ENCODE measurements at regions not wholly inside any gene's neighbourhood (a gene's known extent, or its start where the extent isn't known, plus 50 kb on each side); places are given as distances from the start of the nearest gene placed in this dataset.

GRCh38 chr5:91534332-91534731, 151.2 kb upstream of the ARRDC3 start:
- Histone ChIP-seq H3K27ac (ENCODE audit: low read length, poor library complexity, severe bottlenecking) (no peak overlapping the region), H3K36me3 (ENCODE audit: control insufficient read depth in 1 of 2, insufficient read depth in 2 of 2, low read depth in 1 of 2, low read length in 2 of 2) (no peaks in the 10 kb centered on the region), H2BK12ac (ENCODE audit: low read length in 2 of 2) (no peak overlapping the region), H3K14ac (ENCODE audit: low read length in 2 of 2) (no peak overlapping the region), H2BK120ac (ENCODE audit: low read depth, low read length) (no peak overlapping the region), H3K4me1 (ENCODE audit: control insufficient read depth, insufficient read depth, low read depth, low read length) (no peaks in the 10 kb centered on the region), H3K4me3 (ENCODE audit: insufficient read depth in 1 of 2, low read depth in 1 of 2, low read length in 2 of 2) (no peak overlapping the region), H3K9me3 (ENCODE audit: control insufficient read depth, low read length) (no peaks in the 10 kb centered on the region), H3K4ac (ENCODE audit: low read depth in 1 of 2, low read length in 2 of 2) (no peak overlapping the region), H2BK15ac (ENCODE audit: low read depth, poor library complexity, severe bottlenecking) (no peak overlapping the region), H3K9ac (ENCODE audit: low read length) (no peak overlapping the region), H2AFZ (ENCODE audit: low read depth, low read length) (no peak overlapping the region), H2BK5ac (ENCODE audit: low read depth, low read length, poor library complexity, severe bottlenecking) (no peak overlapping the region), H2AK5ac (ENCODE audit: low read length, severe bottlenecking) (no peak overlapping the region), H3K79me1 (replicated peaks; ENCODE audit: low read length, poor library complexity, severe bottlenecking) (no peaks in the 10 kb centered on the region), H3K27me3 (ENCODE audit: control insufficient read depth in 1 of 2, insufficient read depth in 1 of 2, low read length in 2 of 2) (no peaks in the 10 kb centered on the region), H3K18ac (ENCODE audit: low read depth in 1 of 2, low read length in 2 of 2) (no peak overlapping the region), H3K4me2 (ENCODE audit: low read length, poor library complexity, severe bottlenecking) (no peak overlapping the region), H3K23ac (ENCODE audit: low read length in 2 of 2) (no peak overlapping the region), H4K8ac (ENCODE audit: low read length) (no peak overlapping the region), H4K91ac (ENCODE audit: low read length) (no peak overlapping the region)
- DNase-seq: no peak
- no CpG with 5 or more reads among the region's 3 CpGs for WGBS

GRCh38 chr5:91532779-91533178, 149.7 kb upstream of the ARRDC3 start:
- H3K9me3 ChIP-seq (ENCODE audit: control insufficient read depth, low read length): no peaks in the 10 kb centered on the region
- H3K27ac ChIP-seq (ENCODE audit: low read length, poor library complexity, severe bottlenecking): no peak overlapping the region
- H3K14ac ChIP-seq (ENCODE audit: low read length in 2 of 2): no peak overlapping the region
- no peaks in the 10 kb centered on the region for H3K79me1 ChIP-seq (replicated peaks; ENCODE audit: low read length, poor library complexity, severe bottlenecking)
- no peak overlapping the region for H2BK5ac ChIP-seq (ENCODE audit: low read depth, low read length, poor library complexity, severe bottlenecking)
- H3K4ac ChIP-seq (ENCODE audit: low read depth in 1 of 2, low read length in 2 of 2): no peak overlapping the region
- H4K8ac ChIP-seq (ENCODE audit: low read length): no peak overlapping the region
- no peaks in the 10 kb centered on the region for H3K36me3 ChIP-seq (ENCODE audit: control insufficient read depth in 1 of 2, insufficient read depth in 2 of 2, low read depth in 1 of 2, low read length in 2 of 2)
- H2AK5ac ChIP-seq (ENCODE audit: low read length, severe bottlenecking): no peak overlapping the region
- H3K4me2 ChIP-seq (ENCODE audit: low read length, poor library complexity, severe bottlenecking): no peak overlapping the region
- no peak for DNase-seq
- H3K27me3 ChIP-seq (ENCODE audit: control insufficient read depth in 1 of 2, insufficient read depth in 1 of 2, low read length in 2 of 2): no peaks in the 10 kb centered on the region
- H3K9ac ChIP-seq (ENCODE audit: low read length): no peak overlapping the region
- H3K4me3 ChIP-seq (ENCODE audit: insufficient read depth in 1 of 2, low read depth in 1 of 2, low read length in 2 of 2): no peak overlapping the region
- WGBS: 91% methylated on average over 1 of the region's 1 CpG
- no peak overlapping the region for H2AFZ ChIP-seq (ENCODE audit: low read depth, low read length)
- H2BK12ac ChIP-seq (ENCODE audit: low read length in 2 of 2): no peak overlapping the region
- H3K4me1 ChIP-seq (ENCODE audit: control insufficient read depth, insufficient read depth, low read depth, low read length): no peaks in the 10 kb centered on the region
- H3K18ac ChIP-seq (ENCODE audit: low read depth in 1 of 2, low read length in 2 of 2): no peak overlapping the region
- H2BK15ac ChIP-seq (ENCODE audit: low read depth, poor library complexity, severe bottlenecking): no peak overlapping the region
- no peak overlapping the region for H4K91ac ChIP-seq (ENCODE audit: low read length)
- H3K23ac ChIP-seq (ENCODE audit: low read length in 2 of 2): no peak overlapping the region
- no peak overlapping the region for H2BK120ac ChIP-seq (ENCODE audit: low read depth, low read length)

- Histone ChIP-seq H2BK12ac (ENCODE audit: low read length in 2 of 2) (no peak overlapping the region), H3K9me3 (ENCODE audit: control insufficient read depth, low read length) (no peaks in the 10 kb centered on the region), H3K4me3 (ENCODE audit: insufficient read depth in 1 of 2, low read depth in 1 of 2, low read length in 2 of 2) (no peak overlapping the region), H3K18ac (ENCODE audit: low read depth in 1 of 2, low read length in 2 of 2) (no peak overlapping the region), H3K4me1 (ENCODE audit: control insufficient read depth, insufficient read depth, low read depth, low read length) (no peaks in the 10 kb centered on the region), H4K91ac (ENCODE audit: low read length) (no peak overlapping the region), H3K14ac (ENCODE audit: low read length in 2 of 2) (no peak overlapping the region), H3K23ac (ENCODE audit: low read length in 2 of 2) (no peak overlapping the region), H3K36me3 (ENCODE audit: control insufficient read depth in 1 of 2, insufficient read depth in 2 of 2, low read depth in 1 of 2, low read length in 2 of 2) (no peaks in the 10 kb centered on the region), H2AFZ (ENCODE audit: low read depth, low read length) (no peak overlapping the region), H3K9ac (ENCODE audit: low read length) (no peak overlapping the region), H3K4ac (ENCODE audit: low read depth in 1 of 2, low read length in 2 of 2) (no peak overlapping the region), H3K4me2 (ENCODE audit: low read length, poor library complexity, severe bottlenecking) (no peak overlapping the region), H3K79me1 (replicated peaks; ENCODE audit: low read length, poor library complexity, severe bottlenecking) (no peaks in the 10 kb centered on the region), H3K27me3 (ENCODE audit: control insufficient read depth in 1 of 2, insufficient read depth in 1 of 2, low read length in 2 of 2) (no peaks in the 10 kb centered on the region), H2AK5ac (ENCODE audit: low read length, severe bottlenecking) (no peak overlapping the region), H2BK15ac (ENCODE audit: low read depth, poor library complexity, severe bottlenecking) (no peak overlapping the region), H3K27ac (ENCODE audit: low read length, poor library complexity, severe bottlenecking) (no peak overlapping the region), H2BK120ac (ENCODE audit: low read depth, low read length) (no peak overlapping the region), H2BK5ac (ENCODE audit: low read depth, low read length, poor library complexity, severe bottlenecking) (no peak overlapping the region), H4K8ac (ENCODE audit: low read length) (no peak overlapping the region)
- WGBS: 70% methylated on average over 1 of the region's 1 CpG
- no peak for DNase-seq
Measured at GRCh38 chr5:91532281-91532680, 149.2 kb upstream of the ARRDC3 start.

GRCh38 chr5:91528831-91529230, 145.7 kb upstream of the ARRDC3 start:
- 92% methylated on average over 1 of the region's 2 CpGs for WGBS
- no peak overlapping the region for H3K14ac ChIP-seq (ENCODE audit: low read length in 2 of 2)
- H3K27me3 ChIP-seq (ENCODE audit: control insufficient read depth in 1 of 2, insufficient read depth in 1 of 2, low read length in 2 of 2): no peaks in the 10 kb centered on the region
- H2AK5ac ChIP-seq (ENCODE audit: low read length, severe bottlenecking): no peak overlapping the region
- H2BK15ac ChIP-seq (ENCODE audit: low read depth, poor library complexity, severe bottlenecking): no peak overlapping the region
- no peak overlapping the region for H3K27ac ChIP-seq (ENCODE audit: low read length, poor library complexity, severe bottlenecking)
- no peak overlapping the region for H2BK12ac ChIP-seq (ENCODE audit: low read length in 2 of 2)
- H3K4me2 ChIP-seq (ENCODE audit: low read length, poor library complexity, severe bottlenecking): no peak overlapping the region
- H3K18ac ChIP-seq (ENCODE audit: low read depth in 1 of 2, low read length in 2 of 2): no peak overlapping the region
- no peak for DNase-seq
- H3K36me3 ChIP-seq (ENCODE audit: control insufficient read depth in 1 of 2, insufficient read depth in 2 of 2, low read depth in 1 of 2, low read length in 2 of 2): no peaks in the 10 kb centered on the region
- no peaks in the 10 kb centered on the region for H3K79me1 ChIP-seq (replicated peaks; ENCODE audit: low read length, poor library complexity, severe bottlenecking)
- no peak overlapping the region for H3K9ac ChIP-seq (ENCODE audit: low read length)
- no peak overlapping the region for H3K4me3 ChIP-seq (ENCODE audit: insufficient read depth in 1 of 2, low read depth in 1 of 2, low read length in 2 of 2)
- H2BK5ac ChIP-seq (ENCODE audit: low read depth, low read length, poor library complexity, severe bottlenecking): no peak overlapping the region
- no peaks in the 10 kb centered on the region for H3K9me3 ChIP-seq (ENCODE audit: control insufficient read depth, low read length)
- H2BK120ac ChIP-seq (ENCODE audit: low read depth, low read length): no peak overlapping the region
- H3K4ac ChIP-seq (ENCODE audit: low read depth in 1 of 2, low read length in 2 of 2): no peak overlapping the region
- no peak overlapping the region for H2AFZ ChIP-seq (ENCODE audit: low read depth, low read length)
- no peaks in the 10 kb centered on the region for H3K4me1 ChIP-seq (ENCODE audit: control insufficient read depth, insufficient read depth, low read depth, low read length)
- no peak overlapping the region for H3K23ac ChIP-seq (ENCODE audit: low read length in 2 of 2)
- no peak overlapping the region for H4K8ac ChIP-seq (ENCODE audit: low read length)
- no peak overlapping the region for H4K91ac ChIP-seq (ENCODE audit: low read length)
